OCI-LY7 (cell line): ENCODE measurements at regions not wholly inside any gene's neighbourhood (a gene's known extent, or its start where the extent isn't known, plus 50 kb on each side); places are given as distances from the start of the nearest gene placed in this dataset.

Source experiments
- BruUV-seq: library from RNA; stranded (reverse); fragments of 400-500 nt; replicated peaks from 2 replicates; lab custom pipeline; 2021; lab: Mats Ljungman, UMichigan
- CTCF ChIA-PET: fragments of 300-600 bp; sonication (Branson Sonifier 250); formaldehyde crosslinking; loops from one replicate; lab custom pipeline; 2022; ENCODE audit warnings: antibody characterized with exemption; ENCODE audit not compliant: unreplicated experiment; lab: Charles Lee
- POLR2A ChIA-PET: fragments of 300-600 bp; sonication (Branson Sonifier 250); formaldehyde crosslinking; loops from one replicate; lab custom pipeline; 2022; ENCODE audit warnings: antibody characterized with exemption; lab: Charles Lee
- DNase-seq: peaks from one replicate; pipeline ENCODE4 v3.0.0-alpha.2; 2015; ENCODE audit warnings: low spot score
- H2AFZ ChIP-seq: fragments of 200-600 bp; sonication (generic), shearing (Covaris generic); 2 replicates; pipeline ENCODE4 v1.6.1; 2014; ENCODE audit warnings: mild to moderate bottlenecking, antibody characterized with exemption, low read length, moderate library complexity
- H3K27ac ChIP-seq: fragments of 200-600 bp; sonication (generic); 2 replicates; pipeline ENCODE4 v1.5.1; 2014; ENCODE audit warnings: mixed run types, low read depth, mild to moderate bottlenecking, moderate library complexity, low read length, inconsistent platforms; ENCODE audit not compliant: poor library complexity, severe bottlenecking
- H3K36me3 ChIP-seq: fragments of 200-600 bp; sonication (generic); 2 replicates; pipeline ENCODE4 v1.6.1; 2014; ENCODE audit warnings: mild to moderate bottlenecking, antibody characterized with exemption, low read length, moderate library complexity, mixed read lengths; ENCODE audit not compliant: insufficient read depth
- H3K4me1 ChIP-seq: fragments of 200-600 bp; sonication (generic); 2 replicates; pipeline ENCODE4 v1.5.1; 2014; ENCODE audit warnings: mild to moderate bottlenecking, low read length; ENCODE audit not compliant: insufficient read depth, poor library complexity, severe bottlenecking
- H3K4me2 ChIP-seq: fragments of 200-600 bp; sonication (generic); 2 replicates; pipeline ENCODE4 v1.6.1; 2014; ENCODE audit warnings: mild to moderate bottlenecking, low read length
- H3K4me3 ChIP-seq: fragments of 200-600 bp; sonication (generic); 2 replicates; pipeline ENCODE4 v1.5.1; 2014; ENCODE audit warnings: mild to moderate bottlenecking, low read depth, low read length; ENCODE audit not compliant: poor library complexity, severe bottlenecking
- H3K79me2 ChIP-seq: fragments of 200-600 bp; sonication (generic); 2 replicates; pipeline ENCODE4 v1.6.1; 2016; ENCODE audit warnings: low read depth, mild to moderate bottlenecking, low read length, moderate library complexity, mixed read lengths; ENCODE audit not compliant: insufficient read depth
- H3K9me2 ChIP-seq: fragments of 200-600 bp; sonication (generic); 2 replicates; pipeline ENCODE4 v1.6.1; 2016; ENCODE audit warnings: mild to moderate bottlenecking, low read length, mixed read lengths; ENCODE audit not compliant: insufficient read depth
- H3K9me3 ChIP-seq: fragments of 200-600 bp; sonication (generic); 2 replicates; pipeline ENCODE4 v1.6.1; 2014; ENCODE audit warnings: mild to moderate bottlenecking, mixed run types, low read length, mixed read lengths
- H4K20me1 ChIP-seq: fragments of 200-600 bp; sonication (generic); 2 replicates; pipeline ENCODE4 v1.6.1; 2014; ENCODE audit warnings: mild to moderate bottlenecking, antibody characterized with exemption, low read length, moderate library complexity, mixed read lengths; ENCODE audit not compliant: insufficient read depth
- EZH2phosphoT487 ChIP-seq: fragments of 200-600 bp; sonication (generic); IDR thresholded peaks from 2 replicates; pipeline ENCODE4 v1.6.1; 2018; ENCODE audit warnings: low read depth, borderline replicate concordance, mild to moderate bottlenecking, mixed run types, antibody characterized with exemption, low read length, moderate library complexity, mixed read lengths
- intact Hi-C: fragments of 100-400 bp; cut with micrococcal nuclease; formaldehyde crosslinking; loops from one replicate; pipeline ENCODE4 v1.10.0; 2022; ENCODE audit not compliant: unreplicated experiment
- TF ChIP-seq, protein P1 (sequence below): fragments of 200-600 bp; sonication (generic); conservative IDR thresholded peaks from 2 replicates; pipeline ENCODE4 v1.5.1; 2014; ENCODE audit warnings: mild to moderate bottlenecking, antibody characterized with exemption, low read length, moderate library complexity, mixed read lengths

GRCh38 chr6:19380293-19380692 is 456.9 kb upstream of the ID4 start:
- H3K36me3 ChIP-seq, result no peaks in the 10 kb centered on the region
- intact Hi-C loops, result no loop called here
- no peaks in the 10 kb centered on the region for H3K9me2 ChIP-seq
- CTCF ChIA-PET, result no interaction called here
- POLR2A ChIA-PET, result interaction anchor here (0.8 to 1.4 kb wide), 2 partner anchors 10 to 297 kb away, joined by 3 to 10 read pairs; no protein-coding TSS in a partner anchor
- H3K4me1 ChIP-seq, result no peaks in the 10 kb centered on the region
- no peaks in the 10 kb centered on the region for H3K79me2 ChIP-seq
- TF ChIP-seq, protein P1, sequence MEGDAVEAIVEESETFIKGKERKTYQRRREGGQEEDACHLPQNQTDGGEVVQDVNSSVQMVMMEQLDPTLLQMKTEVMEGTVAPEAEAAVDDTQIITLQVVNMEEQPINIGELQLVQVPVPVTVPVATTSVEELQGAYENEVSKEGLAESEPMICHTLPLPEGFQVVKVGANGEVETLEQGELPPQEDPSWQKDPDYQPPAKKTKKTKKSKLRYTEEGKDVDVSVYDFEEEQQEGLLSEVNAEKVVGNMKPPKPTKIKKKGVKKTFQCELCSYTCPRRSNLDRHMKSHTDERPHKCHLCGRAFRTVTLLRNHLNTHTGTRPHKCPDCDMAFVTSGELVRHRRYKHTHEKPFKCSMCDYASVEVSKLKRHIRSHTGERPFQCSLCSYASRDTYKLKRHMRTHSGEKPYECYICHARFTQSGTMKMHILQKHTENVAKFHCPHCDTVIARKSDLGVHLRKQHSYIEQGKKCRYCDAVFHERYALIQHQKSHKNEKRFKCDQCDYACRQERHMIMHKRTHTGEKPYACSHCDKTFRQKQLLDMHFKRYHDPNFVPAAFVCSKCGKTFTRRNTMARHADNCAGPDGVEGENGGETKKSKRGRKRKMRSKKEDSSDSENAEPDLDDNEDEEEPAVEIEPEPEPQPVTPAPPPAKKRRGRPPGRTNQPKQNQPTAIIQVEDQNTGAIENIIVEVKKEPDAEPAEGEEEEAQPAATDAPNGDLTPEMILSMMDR, result no peak
- TF ChIP-seq EZH2phosphoT487, result no peak
- no peak for DNase-seq
- no peaks in the 10 kb centered on the region for H4K20me1 ChIP-seq
- no peak overlapping the region for H3K27ac ChIP-seq
- no peak overlapping the region for H3K4me3 ChIP-seq
- H3K9me3 ChIP-seq, result no peaks in the 10 kb centered on the region
- H2AFZ ChIP-seq, result no peak overlapping the region
- no TSS peak for BruUV-seq
- H3K4me2 ChIP-seq, result no peak overlapping the region

GRCh38 chr6:19382676-19383075 is 454.5 kb upstream of the ID4 start:
- Histone ChIP-seq H3K4me1 (no peaks in the 10 kb centered on the region), H3K79me2 (no peaks in the 10 kb centered on the region), H3K27ac (no peak overlapping the region), H3K4me3 (no peak overlapping the region), H3K9me2 (no peaks in the 10 kb centered on the region), H4K20me1 (no peaks in the 10 kb centered on the region), H3K36me3 (no peaks in the 10 kb centered on the region), H2AFZ (no peak overlapping the region), H3K9me3 (no peaks in the 10 kb centered on the region), H3K4me2 (no peak overlapping the region)
- ChIA-PET POLR2A (no interaction called here), CTCF (no interaction called here)
- intact Hi-C loops, result no loop called here
- BruUV-seq, result no TSS peak
- DNase-seq, result no peak
- TF ChIP-seq, protein P1, result no peak

DNA sequence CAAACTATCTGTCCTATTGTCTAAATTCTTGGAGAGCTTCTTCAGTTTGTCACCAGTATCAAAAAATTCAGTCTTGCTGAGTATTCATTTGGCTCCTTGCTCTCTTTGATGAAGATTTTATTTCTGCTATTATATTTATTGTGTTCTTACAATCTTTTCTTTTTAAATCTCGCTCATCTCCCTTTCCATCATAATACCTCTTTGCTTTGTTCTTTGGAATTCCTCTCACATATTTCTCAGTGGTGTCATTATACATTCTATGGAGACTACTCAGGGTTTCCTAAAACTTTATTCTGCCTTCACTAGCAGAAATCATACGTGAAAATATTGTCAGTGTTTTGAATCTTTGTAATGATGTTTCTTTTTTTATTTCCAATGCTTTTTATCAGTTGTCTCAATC is 445.2 kb upstream of the ID4 start:
- Histone ChIP-seq H3K9me3 (no peaks in the 10 kb centered on the region), H4K20me1 (no peaks in the 10 kb centered on the region)

More for the DNA sequence above, 445.2 kb upstream of the ID4 start:
- H3K4me2 ChIP-seq, result no peak overlapping the region
- TF ChIP-seq EZH2phosphoT487, result no peak
- TF ChIP-seq, protein P1, result no peak
- no TSS peak for BruUV-seq
- H3K4me1 ChIP-seq, result no peaks in the 10 kb centered on the region
- DNase-seq, result no peak
- ChIA-PET POLR2A (no interaction called here), CTCF (no interaction called here)
- no peaks in the 10 kb centered on the region for H3K36me3 ChIP-seq
- H3K4me3 ChIP-seq, result no peak overlapping the region
- H2AFZ ChIP-seq, result no peak overlapping the region
- no peak overlapping the region for H3K27ac ChIP-seq
- no peaks in the 10 kb centered on the region for H3K9me2 ChIP-seq
- H3K79me2 ChIP-seq, result no peaks in the 10 kb centered on the region
- intact Hi-C loops, result no loop called here
